CD4-positive, alpha-beta T cell (primary cell): ENCODE measurements at regions not wholly inside any gene's neighbourhood (a gene's known extent, or its start where the extent isn't known, plus 50 kb on each side); places are given as distances from the start of the nearest gene placed in this dataset.

Experiments used
- ATAC-seq: fragments of 200-7000 bp; cut with Tn5 transposase; one replicate; pipeline ENCODE4 v1.10.0; 2022; ENCODE audit warnings: mild to moderate bottlenecking; ENCODE audit not compliant: poor library complexity
- CTCF ChIA-PET: fragments of 350-600 bp; sonication (Branson Sonifier 250); formaldehyde crosslinking; loops from one replicate; lab custom pipeline; 2021; ENCODE audit warnings: antibody characterized with exemption, inconsistent platforms; lab: Charles Lee
- POLR2A ChIA-PET: fragments of 350-600 bp; sonication (Branson Sonifier 250); formaldehyde crosslinking; loops from one replicate; lab custom pipeline; 2021; ENCODE audit warnings: antibody characterized with exemption, inconsistent platforms; lab: Charles Lee
- DNase-seq, 14 experiments: peaks; one replicate each; pipeline ENCODE4 v3.0.0-alpha.2; 2013 to 2020; ENCODE audit warnings: mixed read lengths in 2 of 14
- H3K27ac ChIP-seq, 2 donors: one replicate each; pipeline versions ENCODE4 v1.5.1 to v1.7.0; 2013; ENCODE audit warnings: low read length in 2 of 2, low read depth in 1 of 2, mild to moderate bottlenecking in 1 of 2
- H3K27me3 ChIP-seq, 2 experiments: 1 replicate in 1 of 2; 2 replicates in 1 of 2; pipeline versions ENCODE4 v1.6.1 to v1.7.0; 2013; ENCODE audit warnings: low read length in 2 of 2, control low read depth in 1 of 2, mild to moderate bottlenecking in 1 of 2, moderate library complexity in 1 of 2; ENCODE audit not compliant: insufficient read depth in 2 of 2, control insufficient read depth in 1 of 2
- H3K36me3 ChIP-seq: one replicate; pipeline ENCODE4 v1.6.1; 2013; ENCODE audit warnings: low read length, control low read depth; ENCODE audit not compliant: insufficient read depth
- H3K4me1 ChIP-seq: one replicate; pipeline ENCODE4 v1.6.1; 2013; ENCODE audit warnings: low read length, control low read depth; ENCODE audit not compliant: insufficient read depth
- H3K4me3 ChIP-seq: one replicate; pipeline ENCODE4 v1.5.1; 2013; ENCODE audit warnings: mild to moderate bottlenecking, low read length, moderate library complexity
- H3K9me3 ChIP-seq, 2 experiments: 1 replicate in 1 of 2; 2 replicates in 1 of 2; pipeline versions ENCODE4 v1.6.1 to v1.7.0; 2013; ENCODE audit warnings: low read length in 2 of 2, mild to moderate bottlenecking in 2 of 2, control low read depth in 1 of 2, moderate library complexity in 1 of 2; ENCODE audit not compliant: control insufficient read depth in 1 of 2, insufficient read depth in 1 of 2
- H3K27ac Mint-ChIP-seq: one replicate; pipeline ENCODE4 v1.8.0; 2020; ENCODE audit warnings: mixed read lengths
- H3K27me3 Mint-ChIP-seq: one replicate; pipeline ENCODE4 v1.8.0; 2021; ENCODE audit warnings: mixed read lengths
- H3K36me3 Mint-ChIP-seq: one replicate; pipeline ENCODE4 v1.8.0; 2021; ENCODE audit warnings: low read depth, mixed read lengths
- H3K4me1 Mint-ChIP-seq: one replicate; pipeline ENCODE4 v1.8.0; 2021; ENCODE audit warnings: low read depth, mixed read lengths
- H3K4me3 Mint-ChIP-seq: one replicate; pipeline ENCODE4 v1.8.0; 2020; ENCODE audit warnings: mild to moderate bottlenecking, mixed read lengths
- H3K9me3 Mint-ChIP-seq: one replicate; pipeline ENCODE4 v1.8.0; 2020; ENCODE audit warnings: mixed read lengths
- intact Hi-C, 2 experiments: fragments of 100-400 bp; cut with DNase I in 1 of 2; cut with micrococcal nuclease in 1 of 2; formaldehyde crosslinking; loops; one replicate each; pipeline versions ENCODE4 v1.15.1 to v1.9.0; 2023 to 2025; cut with DNase I, micrococcal nuclease
- TF ChIP-seq, protein P1 (sequence below): fragments of 200-600 bp; IDR thresholded peaks from one replicate; pipeline ENCODE4 v1.8.0; 2022; ENCODE audit warnings: antibody characterized with exemption, mild to moderate bottlenecking

DNA sequence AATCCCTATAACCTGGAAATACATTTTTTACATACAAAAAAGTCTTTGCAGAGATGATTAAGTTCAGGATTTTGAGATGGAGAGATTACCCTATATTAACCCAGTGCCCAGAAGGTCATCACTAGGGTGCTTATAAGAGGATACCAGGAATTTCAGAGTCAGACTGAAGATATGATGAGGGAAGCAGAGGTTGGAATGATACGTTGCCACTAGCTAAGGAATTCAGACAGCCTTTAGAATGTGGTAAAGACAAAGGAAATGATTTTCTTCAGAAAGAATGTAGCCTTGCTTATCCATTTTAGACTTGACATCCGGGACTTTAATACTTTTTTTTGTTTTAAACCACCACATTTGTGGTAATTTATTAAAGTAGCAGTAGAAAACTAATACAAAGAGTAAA, 2176.8 kb upstream of the C9orf72 start:
- TF ChIP-seq, protein P1, sequence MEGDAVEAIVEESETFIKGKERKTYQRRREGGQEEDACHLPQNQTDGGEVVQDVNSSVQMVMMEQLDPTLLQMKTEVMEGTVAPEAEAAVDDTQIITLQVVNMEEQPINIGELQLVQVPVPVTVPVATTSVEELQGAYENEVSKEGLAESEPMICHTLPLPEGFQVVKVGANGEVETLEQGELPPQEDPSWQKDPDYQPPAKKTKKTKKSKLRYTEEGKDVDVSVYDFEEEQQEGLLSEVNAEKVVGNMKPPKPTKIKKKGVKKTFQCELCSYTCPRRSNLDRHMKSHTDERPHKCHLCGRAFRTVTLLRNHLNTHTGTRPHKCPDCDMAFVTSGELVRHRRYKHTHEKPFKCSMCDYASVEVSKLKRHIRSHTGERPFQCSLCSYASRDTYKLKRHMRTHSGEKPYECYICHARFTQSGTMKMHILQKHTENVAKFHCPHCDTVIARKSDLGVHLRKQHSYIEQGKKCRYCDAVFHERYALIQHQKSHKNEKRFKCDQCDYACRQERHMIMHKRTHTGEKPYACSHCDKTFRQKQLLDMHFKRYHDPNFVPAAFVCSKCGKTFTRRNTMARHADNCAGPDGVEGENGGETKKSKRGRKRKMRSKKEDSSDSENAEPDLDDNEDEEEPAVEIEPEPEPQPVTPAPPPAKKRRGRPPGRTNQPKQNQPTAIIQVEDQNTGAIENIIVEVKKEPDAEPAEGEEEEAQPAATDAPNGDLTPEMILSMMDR = no peak
- no peaks in the 10 kb centered on the region for H3K27me3 Mint-ChIP-seq
- POLR2A ChIA-PET = no interaction called here
- DNase-seq (no peak), ATAC-seq (no peak)
- peaks cover 3% of the 10 kb centered on the region for H3K9me3 Mint-ChIP-seq
- no peak overlapping the region for H3K4me3 Mint-ChIP-seq
- Histone ChIP-seq H3K27ac (no peak overlapping the region), H3K9me3 (no peaks in the 10 kb centered on the region), H3K4me1 (no peaks in the 10 kb centered on the region), H3K36me3 (no peaks in the 10 kb centered on the region), H3K4me3 (no peak overlapping the region), H3K27me3 (no peaks in the 10 kb centered on the region)
- no peak overlapping the region for H3K27ac Mint-ChIP-seq
- intact Hi-C loops = no loop called here
- H3K4me1 Mint-ChIP-seq = no peaks in the 10 kb centered on the region
- CTCF ChIA-PET = no interaction called here
- H3K36me3 Mint-ChIP-seq = no peaks in the 10 kb centered on the region

DNA sequence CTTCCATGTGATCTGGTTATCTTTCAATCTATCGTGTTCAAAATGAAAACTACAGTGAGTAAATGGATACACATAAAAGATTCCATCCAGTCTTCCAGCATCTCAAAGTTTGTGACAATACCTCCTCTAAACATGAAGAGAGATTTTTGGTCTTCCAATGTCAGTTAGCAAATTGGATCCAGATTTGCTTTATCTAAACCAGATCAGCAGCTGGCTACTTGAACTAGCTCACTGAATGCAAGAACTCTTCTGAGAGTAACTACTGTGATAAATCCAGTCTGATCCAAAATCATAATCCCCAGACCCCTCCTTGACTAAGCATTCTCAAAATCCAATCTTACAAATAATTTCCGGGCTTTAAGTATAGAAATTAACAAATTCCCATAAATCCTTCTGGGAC, 2177.9 kb upstream of the C9orf72 start:
- Histone ChIP-seq H3K4me3 (no peak overlapping the region), H3K9me3 (no peaks in the 10 kb centered on the region), H3K27me3 (no peaks in the 10 kb centered on the region), H3K27ac (no peak overlapping the region), H3K4me1 (no peaks in the 10 kb centered on the region), H3K36me3 (no peaks in the 10 kb centered on the region)
- ChIA-PET POLR2A (no interaction called here), CTCF (interaction anchor here (1.1 kb wide), 1 partner anchor 10 kb away, joined by 3 read pairs; no protein-coding TSS in a partner anchor)
- no peaks in the 10 kb centered on the region for H3K36me3 Mint-ChIP-seq
- H3K9me3 Mint-ChIP-seq = peaks cover 3% of the 10 kb centered on the region
- ATAC-seq (no peak), DNase-seq (no peak)
- intact Hi-C loops = no loop called here
- no peak overlapping the region for H3K27ac Mint-ChIP-seq
- no peaks in the 10 kb centered on the region for H3K27me3 Mint-ChIP-seq
- no peaks in the 10 kb centered on the region for H3K4me1 Mint-ChIP-seq
- TF ChIP-seq, protein P1 = no peak
- no peak overlapping the region for H3K4me3 Mint-ChIP-seq

DNA sequence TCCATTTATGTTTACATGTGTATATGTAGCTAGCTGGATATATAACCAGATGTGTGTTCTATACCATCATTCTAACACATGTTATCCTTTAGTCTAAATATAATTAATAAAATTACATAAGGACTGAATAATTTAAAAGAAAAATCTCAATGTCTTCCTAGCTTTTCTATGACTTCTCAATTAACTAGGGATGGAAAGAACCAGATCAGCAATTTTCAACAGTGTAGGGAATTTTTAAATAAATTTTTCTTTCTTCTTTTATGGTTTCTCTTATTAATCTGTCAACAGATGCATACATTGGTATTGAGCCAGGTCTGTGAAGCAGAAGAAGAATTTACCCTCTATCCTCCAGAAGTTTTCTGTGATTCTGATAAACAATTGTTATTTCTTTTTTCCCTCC, 2180.4 kb upstream of the C9orf72 start:
- Mint-ChIP-seq H3K27me3 (no peaks in the 10 kb centered on the region), H3K4me3 (no peak overlapping the region), H3K4me1 (no peaks in the 10 kb centered on the region), H3K9me3 (peaks cover 3% of the 10 kb centered on the region), H3K27ac (no peak overlapping the region), H3K36me3 (no peaks in the 10 kb centered on the region)
- no peak for DNase-seq
- no peak for ATAC-seq
- TF ChIP-seq, protein P1 = no peak
- Histone ChIP-seq H3K27ac (no peak overlapping the region), H3K9me3 (no peaks in the 10 kb centered on the region), H3K4me3 (no peak overlapping the region), H3K36me3 (no peaks in the 10 kb centered on the region), H3K4me1 (no peaks in the 10 kb centered on the region), H3K27me3 (no peaks in the 10 kb centered on the region)
- intact Hi-C loops = no loop called here
- ChIA-PET CTCF (no interaction called here), POLR2A (no interaction called here)
